ENCODE measurements at regions not wholly inside any gene's neighbourhood (a gene's known extent, or its start where the extent isn't known, plus 50 kb on each side); places are given as distances from the start of the nearest gene placed in this dataset.

- no peak for DNase-seq (ENCODE audit: low read depth in 4 of 4, low spot score in 3 of 4)
These were observed 208.7 kb upstream of the CSF3R start for GRCh38 chr1:36691374-36691773.

DNA sequence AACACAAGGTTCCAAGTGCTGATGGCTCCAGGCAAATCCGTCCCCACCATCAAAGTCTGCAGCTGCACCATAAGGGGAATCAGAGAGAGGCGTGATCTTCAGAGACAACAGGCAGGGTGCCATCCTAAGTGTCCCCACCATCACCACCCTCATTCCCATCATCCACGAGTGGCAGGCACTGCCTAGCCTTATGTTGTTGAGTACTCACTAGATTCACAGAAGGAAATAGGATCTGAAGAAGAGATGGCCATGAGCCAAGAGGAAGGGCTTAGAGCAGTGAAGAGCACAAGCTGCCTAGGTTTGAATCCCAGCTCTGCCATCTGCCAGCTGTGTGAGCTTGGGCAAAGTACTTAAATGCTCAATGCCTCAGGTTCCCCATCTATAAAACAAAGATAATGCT, 207.3 kb upstream of the CSF3R start:
- no peak for DNase-seq (ENCODE audit: low read depth in 4 of 4, low spot score in 3 of 4)

GRCh38 chr1:36687312-36687711, 204.6 kb upstream of the CSF3R start:
- DNase-seq (ENCODE audit: low read depth in 4 of 4, low spot score in 3 of 4), result no peak

DNA sequence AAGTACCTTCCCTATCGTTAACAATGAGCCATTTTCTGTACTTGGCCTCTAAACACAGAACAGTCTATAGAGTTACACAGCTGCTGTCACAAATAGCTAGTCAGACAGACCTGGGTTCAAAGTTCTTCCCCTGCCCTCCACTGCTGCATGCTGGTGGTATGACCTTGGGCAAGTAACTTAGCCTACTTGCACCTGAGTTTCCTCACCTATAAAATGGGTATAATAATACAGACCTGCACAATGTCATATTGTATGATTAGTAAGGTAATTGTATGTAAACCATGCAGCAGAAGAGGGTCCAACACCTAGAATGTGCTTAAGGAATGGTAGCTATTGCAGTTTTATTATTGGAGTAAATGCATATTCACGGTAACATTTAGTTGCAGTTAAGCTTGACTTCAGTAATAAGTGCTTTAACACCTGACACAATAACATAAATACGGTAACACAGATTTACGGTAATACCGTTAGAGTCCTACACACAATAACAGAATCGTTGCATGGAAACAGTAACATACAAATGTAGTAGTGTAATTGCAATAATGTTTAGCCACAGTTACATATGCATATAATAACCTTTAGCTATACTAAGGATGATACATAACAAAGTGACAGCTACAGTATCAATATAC, 193.3 kb upstream of the CSF3R start:
- DNase-seq (ENCODE audit: low read depth in 4 of 4, low spot score in 3 of 4), result no peak

GRCh38 chr1:36675106-36675505, 192.4 kb upstream of the CSF3R start:
- DNase-seq (ENCODE audit: low read depth in 4 of 4, low spot score in 3 of 4), result no peak

- peak in 1 of 4 donors; percentile 12 for DNase-seq (ENCODE audit: low read depth in 4 of 4, low spot score in 3 of 4)
These were observed 190.5 kb upstream of the CSF3R start for GRCh38 chr1:36673202-36673601.

DNA sequence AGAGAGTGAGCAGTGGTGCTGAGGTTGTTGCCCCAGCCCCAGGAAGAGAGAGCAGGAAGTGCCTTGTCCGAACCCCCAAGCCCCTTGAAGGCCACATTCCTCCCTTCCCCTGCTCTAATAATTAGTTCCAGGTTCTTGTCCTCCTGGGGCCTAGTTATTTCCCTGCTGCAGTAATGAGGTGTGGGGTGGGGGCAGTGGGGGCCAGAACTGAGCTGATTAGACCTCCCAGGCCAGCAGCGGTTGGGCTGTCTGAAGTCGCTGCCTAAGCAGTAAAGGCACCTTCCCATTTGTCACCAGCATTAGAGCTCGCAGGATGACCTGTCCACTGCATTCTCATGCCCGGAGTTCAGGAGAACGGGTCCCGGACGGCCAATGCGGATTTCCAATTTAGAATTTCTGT, 186.5 kb upstream of the CSF3R start:
- no peak for DNase-seq (ENCODE audit: low read depth in 4 of 4, low spot score in 3 of 4)

DNA sequence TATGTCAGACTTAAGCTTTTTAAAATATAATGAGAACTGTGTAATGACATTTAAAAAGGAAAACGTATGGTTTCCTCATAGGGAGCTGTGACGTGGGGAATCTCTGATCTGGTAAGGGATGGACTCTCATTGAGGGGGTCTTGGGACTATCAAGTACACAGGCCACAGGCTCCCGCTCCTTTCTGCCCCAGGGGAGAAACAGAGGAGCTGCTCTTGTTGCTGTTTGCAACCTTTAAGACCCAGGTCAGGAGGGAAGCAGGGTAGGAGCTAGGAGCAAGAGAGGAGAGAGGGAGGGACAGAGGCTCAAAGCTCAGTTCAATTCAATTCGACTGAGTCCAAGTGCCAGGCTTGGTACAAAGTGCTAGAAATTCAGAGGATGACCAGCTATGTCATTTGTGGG, 185.1 kb upstream of the CSF3R start:
- DNase-seq (ENCODE audit: low read depth in 4 of 4, low spot score in 3 of 4), result no peak

- DNase-seq (ENCODE audit: low read depth in 4 of 4, low spot score in 3 of 4), result no peak
These were observed 184.5 kb upstream of the CSF3R start for GRCh38 chr1:36667256-36667655.

DNA sequence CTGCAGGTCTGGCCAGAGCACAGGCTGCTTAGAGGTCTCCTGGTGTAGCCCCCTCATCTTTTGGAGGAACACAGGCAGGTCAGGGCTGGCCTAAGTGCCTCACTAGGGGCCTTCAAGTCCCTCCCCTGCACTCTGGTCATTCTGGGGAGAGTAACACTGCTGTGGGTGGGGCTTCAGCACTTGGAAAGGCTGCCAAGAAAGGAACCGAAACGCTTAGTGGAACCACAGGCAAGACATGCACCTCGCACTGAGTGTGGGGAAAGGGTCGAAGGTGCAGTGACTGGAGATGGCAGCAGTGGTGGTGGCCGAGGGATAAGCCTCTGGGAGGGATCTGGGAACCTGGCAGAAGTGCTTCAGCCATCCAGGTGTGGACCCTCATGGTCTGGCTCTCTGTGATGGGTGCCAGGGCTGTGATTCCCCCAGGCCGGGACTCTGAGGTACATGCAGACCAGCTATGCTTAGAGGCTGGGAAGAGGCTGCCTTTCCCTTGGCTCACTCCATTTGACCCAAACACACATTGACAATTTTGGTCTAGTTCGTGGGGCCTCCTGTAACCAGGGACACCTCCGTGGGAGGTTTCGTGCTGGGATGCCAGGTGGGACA, 182.9 kb upstream of the CSF3R start:
- no peak for DNase-seq (ENCODE audit: low read depth in 4 of 4, low spot score in 3 of 4)

GRCh38 chr1:36664571-36665287, 182.0 kb upstream of the CSF3R start:
- peak in 2 of 4 donors; percentile 32 to 37 for DNase-seq (ENCODE audit: low read depth in 4 of 4, low spot score in 3 of 4)

GRCh38 chr1:36663772-36664430, 181.2 kb upstream of the CSF3R start:
- no peak for DNase-seq (ENCODE audit: low read depth in 4 of 4, low spot score in 3 of 4)

- DNase-seq (ENCODE audit: low read depth in 4 of 4, low spot score in 3 of 4), result no peak
These were observed 176.1 kb upstream of the CSF3R start for GRCh38 chr1:36658838-36659237.

DNA sequence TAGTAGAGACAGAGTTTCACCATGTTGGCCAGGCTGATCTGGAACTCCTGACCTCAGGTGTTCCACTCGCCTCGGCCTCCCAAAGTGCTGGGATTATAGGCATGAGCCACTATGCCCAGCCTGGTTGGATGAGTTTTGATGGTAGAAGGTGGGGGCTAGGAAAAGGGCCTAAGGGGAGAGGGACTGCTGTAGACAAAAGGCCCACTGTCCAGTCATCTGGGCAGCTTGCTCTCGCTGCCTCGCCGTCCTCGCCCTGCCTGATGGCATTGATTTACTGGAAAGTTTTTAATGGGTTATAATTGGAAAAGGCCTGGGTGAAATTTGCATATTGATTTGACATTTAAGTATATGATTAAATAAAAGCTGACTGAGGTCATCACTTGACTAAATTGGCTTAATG, 175.1 kb upstream of the CSF3R start:
- DNase-seq (ENCODE audit: low read depth in 4 of 4, low spot score in 3 of 4), result no peak

- no peak for DNase-seq (ENCODE audit: low read depth in 4 of 4, low spot score in 3 of 4)
These were observed 174.1 kb upstream of the CSF3R start for GRCh38 chr1:36656838-36657237.

- DNase-seq (ENCODE audit: low read depth in 4 of 4, low spot score in 3 of 4), result no peak
These were observed 173.6 kb upstream of the CSF3R start for GRCh38 chr1:36656271-36656670.

- DNase-seq (ENCODE audit: low read depth in 4 of 4, low spot score in 3 of 4), result no peak
These were observed 171.9 kb upstream of the CSF3R start for GRCh38 chr1:36654586-36654985.

DNA sequence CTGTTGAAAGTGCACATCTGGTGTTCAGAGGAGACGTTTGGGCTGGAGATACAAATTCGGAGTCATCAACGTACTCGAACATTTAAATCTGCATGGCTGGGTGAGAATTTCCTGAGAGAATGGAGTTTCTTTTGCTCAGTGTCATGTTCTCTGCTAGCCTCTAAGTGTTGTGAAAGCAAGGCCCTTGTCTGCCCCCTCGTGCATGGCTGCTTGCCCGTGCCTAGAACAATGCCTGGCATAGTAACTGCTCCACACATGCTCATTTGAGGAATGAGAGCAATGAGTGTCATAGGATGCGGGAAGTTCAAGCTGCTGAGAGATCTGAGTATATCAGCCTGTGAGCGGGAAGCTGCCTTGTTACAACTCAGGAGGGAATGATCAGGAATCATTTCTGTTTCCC, 171.1 kb upstream of the CSF3R start:
- no peak for DNase-seq (ENCODE audit: low read depth in 4 of 4, low spot score in 3 of 4)

- no peak for DNase-seq (ENCODE audit: low read depth in 4 of 4, low spot score in 3 of 4)
These were observed 169.9 kb upstream of the CSF3R start for GRCh38 chr1:36652586-36652985.

DNA sequence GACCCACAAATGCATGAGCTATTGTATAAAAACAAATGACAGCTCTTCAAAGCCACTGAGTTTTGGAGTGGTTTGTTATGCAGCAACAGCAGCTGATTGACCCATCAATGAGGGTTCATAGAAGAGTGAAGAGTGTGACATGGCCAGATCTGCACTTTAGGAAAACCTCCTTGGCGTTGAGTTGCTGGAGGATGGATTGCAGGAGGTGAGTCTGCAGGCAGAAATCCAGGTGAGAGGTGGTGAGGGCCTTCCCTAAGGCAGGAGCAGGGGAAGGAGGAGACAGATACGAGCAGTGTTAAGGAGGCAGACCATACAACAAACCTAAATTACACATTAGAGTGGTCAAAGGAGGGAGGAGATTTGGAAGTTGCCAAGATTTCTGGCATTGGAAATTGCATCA, 169.3 kb upstream of the CSF3R start:
- no peak for DNase-seq (ENCODE audit: low read depth in 4 of 4, low spot score in 3 of 4)

DNA sequence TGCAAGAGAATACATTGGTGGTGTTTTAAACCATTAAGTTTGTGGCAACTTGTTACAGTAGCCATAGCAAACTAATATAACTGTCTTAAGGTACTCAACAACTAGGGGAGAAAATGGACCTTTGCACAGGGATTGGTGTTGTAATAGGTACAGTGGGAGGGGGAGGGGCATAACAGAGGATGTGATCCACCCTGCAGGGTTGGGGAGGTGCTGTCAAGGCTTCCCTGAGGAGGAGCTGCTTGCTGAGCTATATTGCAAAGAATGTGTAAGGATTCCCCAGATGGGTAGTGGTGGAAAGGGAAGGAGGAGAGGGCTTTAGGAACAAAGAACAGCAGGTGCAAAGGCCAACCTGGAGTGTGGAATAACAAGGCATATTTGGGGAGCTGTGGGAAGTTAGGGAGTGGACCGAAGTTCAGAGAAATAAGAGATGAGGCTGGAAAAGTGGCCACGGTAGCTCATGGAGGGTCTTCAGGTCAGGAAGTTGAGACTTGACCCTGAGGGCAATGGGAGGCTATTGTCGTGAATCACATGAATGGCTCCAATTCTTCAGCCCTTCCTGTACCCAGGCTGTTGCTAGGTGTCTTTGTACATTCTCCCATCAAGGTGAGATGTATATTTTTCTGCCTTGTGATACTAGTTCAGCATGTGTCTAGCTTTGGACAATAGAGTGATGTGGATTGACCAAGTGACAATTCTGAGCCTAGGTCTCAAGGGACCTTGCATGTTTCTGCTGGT, 168.6 kb upstream of the CSF3R start:
- DNase-seq (ENCODE audit: low read depth in 4 of 4, low spot score in 3 of 4), result no peak
